HCT116 (cell line): ENCODE measurements at regions not wholly inside any gene's neighbourhood (a gene's known extent, or its start where the extent isn't known, plus 50 kb on each side); places are given as distances from the start of the nearest gene placed in this dataset.

Source experiments
- ATAC-seq: fragments of 200-7000 bp; cut with Tn5 transposase; 2 replicates; pipeline ENCODE4 v1.9.1; 2020; ENCODE audit warnings: mild to moderate bottlenecking, moderate library complexity
- BruUV-seq: library from RNA; stranded (reverse); fragments of 400-500 nt; replicated peaks from 2 replicates; lab custom pipeline; 2021; lab: Mats Ljungman, UMichigan
- CTCF ChIA-PET: fragments of 300-600 bp; sonication (Branson Sonifier 250); formaldehyde crosslinking; loops from one replicate; lab custom pipeline; 2021; ENCODE audit warnings: antibody characterized with exemption; lab: Charles Lee
- POLR2A ChIA-PET: fragments of 300-600, 350-600 bp; sonication (Branson Sonifier 250); formaldehyde crosslinking; loops from one replicate; lab custom pipeline; 2021; ENCODE audit warnings: antibody characterized with exemption; lab: Charles Lee
- RAD21 ChIA-PET, 2 experiments: fragments of 300-600 bp; sonication (Branson Sonifier 250); formaldehyde crosslinking; loops; one replicate each; lab custom pipeline; 2023; ENCODE audit warnings: low total read pairs in 2 of 2; ENCODE audit not compliant: uncharacterized antibody in 2 of 2, unreplicated experiment in 2 of 2, low non-redundant PET in 1 of 2; lab: Charles Lee
- DNase-seq: peaks from one replicate; pipeline ENCODE4 v3.0.0-alpha.2; 2010; ENCODE audit warnings: low read depth, low spot score
- H2AFZ ChIP-seq: fragments of 200-600 bp; shearing (Covaris generic), sonication (generic); 2 replicates; pipeline ENCODE4 v1.6.1; 2017; ENCODE audit warnings: low read depth, mixed run types, mixed read lengths, antibody characterized with exemption, low read length; ENCODE audit not compliant: poor library complexity, severe bottlenecking
- H3K27ac ChIP-seq: 2 replicates; pipeline ENCODE4 v1.5.1; 2012; ENCODE audit warnings: low read depth, low read length
- H3K27me3 ChIP-seq: fragments of 200-600 bp; sonication (generic); 2 replicates; pipeline ENCODE4 v1.6.1; 2016; ENCODE audit warnings: mixed run types, low read length, mixed read lengths; ENCODE audit not compliant: insufficient read depth
- H3K36me3 ChIP-seq, 2 experiments: fragments of 200-500 bp in 1 of 2; fragments of 200-600 bp in 1 of 2; sonication (Bioruptor generic) in 1 of 2; sonication (generic) in 1 of 2; 2 replicates each; pipeline versions ENCODE4 v1.5.1 to v1.6.1; 2014 to 2016; ENCODE audit warnings: low read length in 2 of 2, inconsistent platforms in 1 of 2, mixed read lengths in 1 of 2, mixed run types in 1 of 2; ENCODE audit not compliant: insufficient read depth in 2 of 2, control insufficient read depth in 1 of 2
- H3K4me1 ChIP-seq, 2 experiments: fragments of 200-600 bp in 1 of 2; sonication (generic) in 1 of 2; 2 replicates each; pipeline versions ENCODE4 v1.5.1 to v1.6.1; 2012 to 2017; ENCODE audit warnings: low read length in 2 of 2, inconsistent platforms in 1 of 2, mild to moderate bottlenecking in 1 of 2, mixed read lengths in 1 of 2, mixed run types in 1 of 2, moderate library complexity in 1 of 2; ENCODE audit not compliant: insufficient read depth in 2 of 2, control insufficient read depth in 1 of 2
- H3K4me2 ChIP-seq: fragments of 200-600 bp; sonication (generic); 2 replicates; pipeline ENCODE4 v1.6.1; 2017; ENCODE audit warnings: mixed run types, low read length, mixed read lengths
- H3K4me3 ChIP-seq, 2 experiments: fragments of 200-600 bp in 1 of 2; sonication (generic) in 1 of 2; replicated peaks in 1 of 2; 2 replicates each; pipeline ENCODE4 v1.5.1; 2011 to 2016; ENCODE audit warnings: low read length in 2 of 2, control low read depth in 1 of 2, low read depth in 1 of 2, mild to moderate bottlenecking in 1 of 2, mixed read lengths in 1 of 2, mixed run types in 1 of 2
- H3K79me2 ChIP-seq: fragments of 200-600 bp; sonication (generic); 2 replicates; pipeline ENCODE4 v1.6.1; 2017; ENCODE audit warnings: mild to moderate bottlenecking, mixed run types, low read length, moderate library complexity, mixed read lengths; ENCODE audit not compliant: insufficient read depth
- H3K9ac ChIP-seq: fragments of 200-600 bp; sonication (generic); 2 replicates; pipeline ENCODE4 v1.6.1; 2016; ENCODE audit warnings: low read length, mixed read lengths
- H3K9me2 ChIP-seq: fragments of 200-600 bp; sonication (generic), shearing (Covaris generic); 2 replicates; pipeline ENCODE4 v1.6.1; 2017; ENCODE audit warnings: mixed run types, mild to moderate bottlenecking, moderate library complexity; ENCODE audit not compliant: insufficient read depth
- H3K9me3 ChIP-seq, 2 experiments: fragments of 200-500 bp in 1 of 2; fragments of 200-600 bp in 1 of 2; sonication (Bioruptor generic) in 1 of 2; sonication (generic) in 1 of 2; 2 replicates each; pipeline ENCODE4 v1.6.1; 2014 to 2017; ENCODE audit warnings: low read length in 2 of 2, mixed read lengths in 2 of 2, inconsistent platforms in 1 of 2, low read depth in 1 of 2, mild to moderate bottlenecking in 1 of 2, mixed run types in 1 of 2, moderate library complexity in 1 of 2; ENCODE audit not compliant: control insufficient read depth in 1 of 2, insufficient read depth in 1 of 2
- H4K20me1 ChIP-seq: fragments of 200-600 bp; sonication (generic), shearing (Covaris generic); 2 replicates; pipeline ENCODE4 v1.6.1; 2017; ENCODE audit warnings: mixed run types, mild to moderate bottlenecking, moderate library complexity; ENCODE audit not compliant: insufficient read depth
- ATF3 ChIP-seq: IDR thresholded peaks from 2 replicates; pipeline ENCODE4 v1.6.1; 2012
- CBX3 ChIP-seq: IDR thresholded peaks from 2 replicates; pipeline ENCODE4 v1.6.1; 2012; ENCODE audit warnings: low read depth
- CEBPB ChIP-seq: IDR thresholded peaks from 2 replicates; pipeline ENCODE4 v1.6.1; 2012; ENCODE audit warnings: low read depth
- CTCF ChIP-seq, 3 experiments: fragments of 200-600 bp in 1 of 3; sonication (generic) in 1 of 3; IDR thresholded peaks in 2 of 3; conservative IDR thresholded peaks in 1 of 3; 2 replicates each; pipeline ENCODE4 v1.5.1; 2012 to 2017; ENCODE audit warnings: low read depth in 2 of 3, low read length in 2 of 3, antibody characterized with exemption in 1 of 3, borderline replicate concordance in 1 of 3, control low read depth in 1 of 3, mild to moderate bottlenecking in 1 of 3, mixed read lengths in 1 of 3, mixed run types in 1 of 3, moderate library complexity in 1 of 3; ENCODE audit not compliant: insufficient read depth in 1 of 3
- ELF1 ChIP-seq: IDR thresholded peaks from 2 replicates; pipeline ENCODE4 v1.6.1; 2012; ENCODE audit warnings: low read depth, borderline replicate concordance
- EZH2 ChIP-seq: fragments of 200-600 bp; sonication (generic); IDR thresholded peaks from 2 replicates; pipeline ENCODE4 v1.6.1; 2017; ENCODE audit warnings: antibody characterized with exemption, mixed run types
- FOSL1 ChIP-seq: IDR thresholded peaks from 2 replicates; pipeline ENCODE4 v1.6.1; 2012; ENCODE audit warnings: low read depth
- JUND ChIP-seq: IDR thresholded peaks from 2 replicates; pipeline ENCODE4 v1.6.1; 2012
- MAX ChIP-seq: IDR thresholded peaks from 2 replicates; pipeline ENCODE4 v1.6.1; 2012
- POLR2A ChIP-seq: IDR thresholded peaks from 2 replicates; pipeline ENCODE4 v1.7.0; 2011; ENCODE audit warnings: borderline replicate concordance; ENCODE audit not compliant: insufficient read depth, insufficient read length; ENCODE audit errors: extremely low read depth
- POLR2AphosphoS5 ChIP-seq: IDR thresholded peaks from 2 replicates; pipeline ENCODE4 v1.6.1; 2011; ENCODE audit warnings: mild to moderate bottlenecking, low read depth, low read length, moderate library complexity
- RAD21 ChIP-seq: IDR thresholded peaks from 2 replicates; pipeline ENCODE4 v1.6.1; 2012; ENCODE audit warnings: low read depth, mild to moderate bottlenecking
- SRF ChIP-seq: IDR thresholded peaks from 2 replicates; pipeline ENCODE4 v1.6.1; 2012; ENCODE audit warnings: low read depth
- TCF7L2 ChIP-seq: IDR thresholded peaks from 2 replicates; pipeline ENCODE4 v1.7.0; 2011; ENCODE audit warnings: borderline replicate concordance, inconsistent platforms; ENCODE audit not compliant: insufficient read depth, insufficient read length; ENCODE audit errors: extremely low read depth
- ZNF274 ChIP-seq: fragments of 200-500 bp; sonication (Bioruptor generic); IDR thresholded peaks from 2 replicates; pipeline ENCODE4 v1.6.1; 2014; ENCODE audit warnings: mild to moderate bottlenecking, low read depth, low read length, inconsistent platforms
- intact Hi-C: fragments of 100-400 bp; cut with micrococcal nuclease; formaldehyde crosslinking; loops from 2 replicates; pipeline ENCODE4 v1.10.0; 2022

GRCh38 chr16:55014022-55014421 is 83.4 kb downstream of the IRX5 start:
- ChIA-PET RAD21 (no interaction called here), CTCF (no interaction called here)
- H3K9me2 ChIP-seq, result no peaks in the 10 kb centered on the region

GRCh38 chr16:55015181-55015913 is 84.7 kb downstream of the IRX5 start:
- no peaks in the 10 kb centered on the region for H3K4me1 ChIP-seq
- no peaks in the 10 kb centered on the region for H3K27me3 ChIP-seq
- H3K36me3 ChIP-seq, result no peaks in the 10 kb centered on the region
- no peaks in the 10 kb centered on the region for H3K79me2 ChIP-seq
- no peak overlapping the region for H3K4me2 ChIP-seq
- no peak overlapping the region for H3K4me3 ChIP-seq
- DNase-seq (no peak), ATAC-seq (no peak)
- H3K9me2 ChIP-seq, result no peaks in the 10 kb centered on the region
- CTCF ChIA-PET, result no interaction called here
- 0 out of 4 replicates have a peak, but pooled peaks cover 0 to 1% of the 10 kb centered on the region in 2 experiments for H3K9me3 ChIP-seq
- no TSS peak for BruUV-seq
- no peak overlapping the region for H3K27ac ChIP-seq
- RAD21 ChIA-PET, result no interaction called here
- intact Hi-C loops, result no loop called here
- no peak overlapping the region for H2AFZ ChIP-seq
- no peaks in the 10 kb centered on the region for H4K20me1 ChIP-seq
- no peak overlapping the region for H3K9ac ChIP-seq
- POLR2A ChIA-PET, result no interaction called here
- no peak for TF ChIP-seq RAD21
- TF ChIP-seq TCF7L2, result no peak
- TF ChIP-seq ZNF274, result no peak
- TF ChIP-seq POLR2AphosphoS5, result no peak
- no peak for TF ChIP-seq FOSL1
- TF ChIP-seq JUND, result no peak
- TF ChIP-seq POLR2A, result no peak
- no peak for TF ChIP-seq SRF
- TF ChIP-seq ATF3, result no peak
- TF ChIP-seq CTCF (IDR thresholded peaks at IDR 0.05 in 2 of 3, conservative IDR thresholded peaks at IDR 0.05 in 1 of 3; ENCODE audit: borderline replicate concordance in 1 of 3, insufficient read depth in 1 of 3, low read depth in 2 of 3, low read length in 2 of 3), result no peak
- TF ChIP-seq CEBPB, result no peak

More at GRCh38 chr16:55014022-55014421, 83.4 kb downstream of the IRX5 start:
- Histone ChIP-seq H2AFZ (no peak overlapping the region), H3K4me2 (no peak overlapping the region), H3K27ac (no peak overlapping the region), H4K20me1 (no peaks in the 10 kb centered on the region), H3K79me2 (no peaks in the 10 kb centered on the region), H3K4me3 (no peak overlapping the region), H3K9ac (no peak overlapping the region), H3K9me3 (no peaks in the 10 kb centered on the region), H3K4me1 (no peaks in the 10 kb centered on the region), H3K36me3 (no peaks in the 10 kb centered on the region), H3K27me3 (no peaks in the 10 kb centered on the region)
- BruUV-seq, result no TSS peak
- DNase-seq, result no peak
- intact Hi-C loops, result no loop called here
- POLR2A ChIA-PET, result no interaction called here
- no peak for ATAC-seq
- TF ChIP-seq ATF3 (no peak), POLR2AphosphoS5 (no peak), SRF (no peak), MAX (no peak), ELF1 (no peak), TCF7L2 (no peak), EZH2 (no peak), CBX3 (no peak)
